GM12878 (cell line): ENCODE measurements at regions not wholly inside any gene's neighbourhood (a gene's known extent, or its start where the extent isn't known, plus 50 kb on each side); places are given as distances from the start of the nearest gene placed in this dataset.

Experiments used
- CBX5 ChIP-seq: sonication (generic); IDR thresholded peaks from 2 replicates; pipeline ENCODE4 v1.6.1; 2016; ENCODE audit warnings: low read depth, moderate library complexity, mild to moderate bottlenecking, inconsistent platforms
- CTCF ChIP-seq, 3 experiments: IDR thresholded peaks in 2 of 3; conservative IDR thresholded peaks in 1 of 3; 2 replicates each; pipeline ENCODE4 v1.5.1; 2011; ENCODE audit warnings: low read depth in 3 of 3, low read length in 3 of 3, mild to moderate bottlenecking in 3 of 3, control low read depth in 2 of 3, moderate library complexity in 2 of 3, inconsistent platforms in 1 of 3, mixed read lengths in 1 of 3; ENCODE audit not compliant: control insufficient read depth in 2 of 3, insufficient read depth in 1 of 3; ENCODE audit errors: extremely low read depth in 1 of 3
- EED ChIP-seq: sonication (generic); IDR thresholded peaks from 2 replicates; pipeline ENCODE4 v1.6.1; 2016; ENCODE audit warnings: antibody characterized with exemption, low read depth
- ZNF24 ChIP-seq: fragments of 450-650 bp; IDR thresholded peaks from 2 replicates; pipeline ENCODE4 v1.6.1; 2017; ENCODE audit warnings: antibody characterized with exemption, mild to moderate bottlenecking

- TF ChIP-seq CTCF (IDR thresholded peaks at IDR 0.05 in 2 of 3, conservative IDR thresholded peaks at IDR 0.05 in 1 of 3; ENCODE audit: control insufficient read depth in 2 of 3, extremely low read depth in 1 of 3, insufficient read depth in 1 of 3, low read depth in 3 of 3, low read length in 3 of 3) (no peak), ZNF24 (no peak), EED (no peak), CBX5 (no peak)
These were observed 111.7 kb upstream of the PGR start for GRCh38 chr11:101241160-101241795.
